Kidney (tissue), 13 donors: ENCODE measurements at regions not wholly inside any gene's neighbourhood (a gene's known extent, or its start where the extent isn't known, plus 50 kb on each side); places are given as distances from the start of the nearest gene placed in this dataset.

ENCODE experiments used
- DNase-seq, 5 donors: peaks; one replicate each; pipeline ENCODE4 v3.0.0-alpha.2; 2013 to 2020
- FAIRE-seq: peaks from 2 replicates; lab custom pipeline; 2012; peaks lifted over from hg19 to GRCh38; lab: Jason Lieb, UNC
- H3K27ac ChIP-seq, 2 donors: one replicate each; pipeline ENCODE4 v1.7.0; 2013; ENCODE audit warnings: low read depth in 2 of 2, low read length in 2 of 2, inconsistent platforms in 1 of 2
- H3K27me3 ChIP-seq: one replicate; pipeline ENCODE4 v1.7.1; 2013; ENCODE audit warnings: low read length, inconsistent platforms; ENCODE audit not compliant: control insufficient read depth, insufficient read depth
- H3K36me3 ChIP-seq, 3 donors: one replicate each; pipeline versions ENCODE4 v1.7.0 to v1.7.1; 2013; ENCODE audit warnings: low read length in 3 of 3, control low read depth in 1 of 3, inconsistent platforms in 1 of 3; ENCODE audit not compliant: insufficient read depth in 3 of 3, control insufficient read depth in 2 of 3
- H3K4me1 ChIP-seq, 3 donors: one replicate each; pipeline versions ENCODE4 v1.7.0 to v1.7.1; 2013; ENCODE audit warnings: low read length in 3 of 3, inconsistent platforms in 1 of 3, low read depth in 1 of 3; ENCODE audit not compliant: control insufficient read depth in 2 of 3, insufficient read depth in 2 of 3
- H3K4me3 ChIP-seq, 3 donors: one replicate each; pipeline versions ENCODE4 v1.7.0 to v1.8.1; 2013; ENCODE audit warnings: low read length in 3 of 3, control low read depth in 1 of 3, inconsistent platforms in 1 of 3
- H3K9ac ChIP-seq, 3 donors: one replicate each; pipeline versions ENCODE4 v1.7.0 to v1.7.1; 2013; ENCODE audit warnings: low read length in 3 of 3, control low read depth in 1 of 3, inconsistent platforms in 1 of 3
- H3K9me3 ChIP-seq, 3 donors: one replicate each; pipeline versions ENCODE4 v1.7.0 to v1.7.1; 2013; ENCODE audit warnings: low read length in 3 of 3, control low read depth in 1 of 3, inconsistent platforms in 1 of 3; ENCODE audit not compliant: control insufficient read depth in 2 of 3, insufficient read depth in 1 of 3
- intact Hi-C: fragments of 100-400 bp; cut with DNase I; formaldehyde crosslinking; loops from one replicate; pipeline ENCODE4 v1.11.1; 2022
- TF ChIP-seq, protein P1 (sequence below): IDR thresholded peaks from 3 replicates; pipeline ENCODE4 v1.5.1; 2012; ENCODE audit warnings: mild to moderate bottlenecking, moderate library complexity, borderline replicate concordance; ENCODE audit not compliant: insufficient read depth; ENCODE audit errors: extremely low read depth
- donor health status: control.
- donor health status: control.
- donor health status: control.
- donor health status: control.
- donor health status: control.
- donor health status: DM: yes; HTN: yes; CAD: no.
- donor health status: Normal renal cell carcinoma (clear cell type).

DNA sequence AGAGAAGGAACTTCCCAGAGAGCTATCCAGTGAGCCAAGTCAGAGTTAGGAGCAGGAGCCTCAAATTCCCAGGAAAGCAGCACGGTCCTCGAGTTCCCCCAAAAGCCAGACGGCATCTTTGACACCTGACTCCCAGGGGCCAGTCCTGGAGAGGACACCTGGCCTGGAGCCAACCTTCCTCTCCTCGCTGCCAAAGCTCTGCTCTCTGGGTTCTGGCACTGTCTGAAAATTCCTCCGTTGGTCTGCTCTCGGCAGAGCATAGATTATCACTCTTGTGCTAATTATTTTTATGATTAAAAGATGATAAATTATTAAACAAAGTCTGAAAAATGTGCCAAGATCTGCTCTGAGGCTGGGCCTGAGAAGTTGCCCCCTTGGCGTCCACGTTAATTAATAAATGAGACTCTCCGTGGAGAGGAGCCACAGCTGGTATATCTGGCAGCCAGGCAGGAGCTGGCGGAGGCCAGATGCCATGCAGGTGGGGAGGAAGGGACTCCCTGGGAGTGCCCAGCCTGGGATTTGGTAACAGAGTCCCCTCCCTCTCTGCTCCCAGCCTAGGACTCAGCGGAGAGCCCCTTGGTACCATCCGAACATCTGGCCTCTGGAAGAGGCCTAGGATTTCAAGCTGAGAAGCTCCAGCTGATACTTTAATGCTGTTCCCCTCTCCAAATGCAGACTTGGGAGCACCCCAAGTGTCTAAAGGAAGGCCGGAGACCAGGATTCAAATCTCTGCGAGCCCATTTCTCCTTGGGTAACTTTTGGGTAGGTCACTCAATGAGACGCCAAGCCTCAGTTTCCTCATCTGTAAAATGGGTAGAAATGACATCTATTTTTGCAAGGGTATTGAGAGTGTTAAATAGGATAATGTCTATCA lies 163.7 kb upstream of the POU3F1 start:
- H3K27ac ChIP-seq, result no peak overlapping the region
- no peaks in the 10 kb centered on the region for H3K9me3 ChIP-seq
- H3K36me3 ChIP-seq, result no peaks in the 10 kb centered on the region
- no peaks in the 10 kb centered on the region for H3K27me3 ChIP-seq
- no peak overlapping the region for H3K9ac ChIP-seq
- no peak for DNase-seq
- FAIRE-seq, result no peak
- intact Hi-C loops, result no loop called here
- no peaks in the 10 kb centered on the region for H3K4me1 ChIP-seq
- TF ChIP-seq, protein P1, sequence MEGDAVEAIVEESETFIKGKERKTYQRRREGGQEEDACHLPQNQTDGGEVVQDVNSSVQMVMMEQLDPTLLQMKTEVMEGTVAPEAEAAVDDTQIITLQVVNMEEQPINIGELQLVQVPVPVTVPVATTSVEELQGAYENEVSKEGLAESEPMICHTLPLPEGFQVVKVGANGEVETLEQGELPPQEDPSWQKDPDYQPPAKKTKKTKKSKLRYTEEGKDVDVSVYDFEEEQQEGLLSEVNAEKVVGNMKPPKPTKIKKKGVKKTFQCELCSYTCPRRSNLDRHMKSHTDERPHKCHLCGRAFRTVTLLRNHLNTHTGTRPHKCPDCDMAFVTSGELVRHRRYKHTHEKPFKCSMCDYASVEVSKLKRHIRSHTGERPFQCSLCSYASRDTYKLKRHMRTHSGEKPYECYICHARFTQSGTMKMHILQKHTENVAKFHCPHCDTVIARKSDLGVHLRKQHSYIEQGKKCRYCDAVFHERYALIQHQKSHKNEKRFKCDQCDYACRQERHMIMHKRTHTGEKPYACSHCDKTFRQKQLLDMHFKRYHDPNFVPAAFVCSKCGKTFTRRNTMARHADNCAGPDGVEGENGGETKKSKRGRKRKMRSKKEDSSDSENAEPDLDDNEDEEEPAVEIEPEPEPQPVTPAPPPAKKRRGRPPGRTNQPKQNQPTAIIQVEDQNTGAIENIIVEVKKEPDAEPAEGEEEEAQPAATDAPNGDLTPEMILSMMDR, result no peak
- H3K4me3 ChIP-seq, result no peak overlapping the region

DNA sequence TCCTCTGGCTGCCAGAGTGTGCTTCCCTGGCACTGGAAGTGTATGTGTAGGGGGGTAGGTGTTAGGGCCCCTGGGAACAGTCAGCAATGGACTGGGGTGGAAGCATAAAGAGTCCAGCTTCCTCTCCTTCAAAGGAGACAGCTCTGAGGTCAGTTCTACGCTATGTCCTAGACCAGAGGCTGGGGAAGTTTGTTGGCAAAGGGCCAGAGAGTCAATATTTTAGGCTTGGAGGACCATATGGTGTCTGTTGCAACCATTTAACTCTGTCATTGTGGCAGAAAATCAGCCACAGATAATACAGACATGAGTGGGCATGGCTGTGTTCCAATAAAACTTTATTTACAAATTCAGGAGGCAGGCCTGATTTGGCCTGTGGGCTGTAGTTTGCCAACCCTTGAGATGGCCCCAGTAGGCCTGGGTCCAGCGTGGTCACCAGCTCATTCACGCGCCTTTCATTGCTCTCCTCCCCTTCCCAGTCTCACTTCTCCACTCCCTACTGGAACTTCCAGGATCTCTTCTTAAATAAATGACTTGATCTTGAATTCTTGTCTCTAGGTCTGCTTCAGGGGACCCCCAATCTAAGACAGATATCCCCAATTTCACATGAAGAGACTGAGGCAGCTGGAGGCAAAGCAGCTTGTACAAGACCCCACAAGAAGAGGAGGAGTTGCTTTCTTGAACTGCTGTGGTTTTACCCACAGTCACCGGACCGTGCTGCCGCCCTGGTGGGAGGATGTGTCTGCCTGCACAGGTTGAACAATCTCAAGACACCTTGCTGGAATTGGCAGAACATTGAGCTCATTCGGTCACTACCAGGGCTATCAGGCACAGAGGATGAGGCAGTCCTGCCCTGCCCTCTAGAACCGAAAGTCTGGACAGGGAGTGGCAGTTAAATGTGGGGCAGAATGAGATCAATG lies 162.4 kb upstream of the POU3F1 start:
- DNase-seq (peak in 2 of 5 donors; percentile 37 to 75), FAIRE-seq (no peak)
- H3K9me3 ChIP-seq, result no peaks in the 10 kb centered on the region
- no peaks in the 10 kb centered on the region for H3K4me1 ChIP-seq
- H3K36me3 ChIP-seq, result no peaks in the 10 kb centered on the region
- no peak overlapping the region for H3K27ac ChIP-seq
- no peak overlapping the region for H3K4me3 ChIP-seq
- no peak overlapping the region for H3K9ac ChIP-seq
- no peaks in the 10 kb centered on the region for H3K27me3 ChIP-seq
- intact Hi-C loops, result no loop called here
- TF ChIP-seq, protein P1, result no peak

DNA sequence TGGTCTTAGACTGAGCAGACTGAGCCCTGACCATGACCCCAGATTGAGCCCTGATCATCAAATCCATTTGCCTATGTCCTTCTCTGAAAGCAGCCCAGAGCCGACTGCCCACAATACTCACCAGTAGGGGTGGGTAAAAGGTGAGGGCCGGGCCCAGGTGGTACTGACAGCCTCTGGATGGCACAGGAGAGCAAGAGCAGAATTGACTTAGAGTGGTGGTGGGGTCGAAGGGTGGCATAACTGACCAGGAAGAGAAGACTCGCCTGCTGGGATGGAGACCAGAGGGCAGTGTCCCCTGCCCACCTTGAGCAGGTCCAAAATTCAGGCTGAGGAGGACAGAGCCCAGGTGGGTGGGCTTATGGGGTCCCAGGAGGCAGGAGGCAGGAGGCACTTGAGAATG lies 161.3 kb upstream of the POU3F1 start:
- FAIRE-seq, result no peak
- intact Hi-C loops, result no loop called here

More for the DNA sequence above, 161.3 kb upstream of the POU3F1 start:
- Histone ChIP-seq H3K36me3 (no peaks in the 10 kb centered on the region), H3K27ac (no peak overlapping the region), H3K9ac (no peak overlapping the region), H3K4me3 (no peak overlapping the region), H3K4me1 (no peaks in the 10 kb centered on the region), H3K9me3 (no peaks in the 10 kb centered on the region), H3K27me3 (no peaks in the 10 kb centered on the region)
- DNase-seq, result no peak
- TF ChIP-seq, protein P1, result no peak
